ENCODE measurements at regions not wholly inside any gene's neighbourhood (a gene's known extent, or its start where the extent isn't known, plus 50 kb on each side); places are given as distances from the start of the nearest gene placed in this dataset.

GRCh38 chr12:105998561-105998960 is 140.2 kb downstream of the NUAK1 start:
- no peaks in the 10 kb centered on the region for H4K20me1 ChIP-seq (ENCODE audit: control insufficient read depth, insufficient read depth)
- POLR2A ChIA-PET = no interaction called here
- in situ Hi-C loops (cut with MboI) = no loop called here

More at GRCh38 chr12:105998561-105998960, 140.2 kb downstream of the NUAK1 start:
- no peaks in the 10 kb centered on the region for H3K9me3 ChIP-seq (replicated peaks; ENCODE audit: control insufficient read depth, insufficient read depth, low read length)
- no peak overlapping the region for H3K4me2 ChIP-seq (ENCODE audit: control insufficient read depth, insufficient read depth)
- no peak overlapping the region for H2AFZ ChIP-seq (ENCODE audit: control insufficient read depth, low read depth, low read length)
- TF ChIP-seq SMARCA5 (IDR thresholded peaks at IDR 0.05) = no peak
- no peak for TF ChIP-seq ZNF622 (IDR thresholded peaks at IDR 0.05)
- TF ChIP-seq KDM1A (IDR thresholded peaks at IDR 0.05; ENCODE audit: borderline replicate concordance) = no peak
- TF ChIP-seq RAD21 (IDR thresholded peaks at IDR 0.05; ENCODE audit: insufficient read depth, low read depth, low read length) = no peak
- TF ChIP-seq MYB (IDR thresholded peaks at IDR 0.05; ENCODE audit: borderline replicate concordance, low read depth, low read length) = no peak
- TF ChIP-seq KLF5 (IDR thresholded peaks at IDR 0.05; ENCODE audit: partially characterized antibody) = no peak
- no peak for TF ChIP-seq MTA3 (IDR thresholded peaks at IDR 0.05; ENCODE audit: borderline replicate concordance, low read length)
- no peak for TF ChIP-seq ZZZ3 (IDR thresholded peaks at IDR 0.05; ENCODE audit: control insufficient read depth, insufficient read length, low read depth)
- TF ChIP-seq BCLAF1 (IDR thresholded peaks at IDR 0.05) = no peak
- TF ChIP-seq FOXK2 (IDR thresholded peaks at IDR 0.05) = no peak
- no peak for TF ChIP-seq CHD1 (IDR thresholded peaks at IDR 0.05; ENCODE audit: low read depth, low read length)
- TF ChIP-seq TAF1 (IDR thresholded peaks at IDR 0.05; ENCODE audit: borderline replicate concordance, low read depth, low read length) = no peak
- no peak for TF ChIP-seq NFXL1 (IDR thresholded peaks at IDR 0.05; ENCODE audit: borderline replicate concordance)
- no peak for TF ChIP-seq ZNF384 (IDR thresholded peaks at IDR 0.05; ENCODE audit: borderline replicate concordance, low read depth, low read length)
- no peak for TF ChIP-seq RFX5 (IDR thresholded peaks at IDR 0.05; ENCODE audit: low read depth, low read length)
- RAD21 ChIA-PET (ENCODE audit: unreplicated experiment) = no interaction called here
- DNase-seq (ENCODE audit: low read depth, low spot score) = no peak
- no peak overlapping the region for H3K27ac ChIP-seq (ENCODE audit: control insufficient read depth, insufficient read depth)
- H3K27me3 ChIP-seq (replicated peaks in 1 of 2; ENCODE audit: control insufficient read depth in 2 of 2, insufficient read depth in 2 of 2, low read length in 1 of 2) = no peaks in the 10 kb centered on the region
- SMC1A ChIA-PET (ENCODE audit: uncharacterized antibody, unreplicated experiment) = no interaction called here
- no peaks in the 10 kb centered on the region for H3K79me2 ChIP-seq (ENCODE audit: control insufficient read depth, insufficient read depth, low read length)
- FAIRE-seq = no peak
- no peak for ATAC-seq
- no TSS peak for BruUV-seq (replicated peaks)
- no peak overlapping the region for H3K9ac ChIP-seq (ENCODE audit: control insufficient read depth, insufficient read depth, low read length)
- 0% methylated on average over 1 of the region's 1 CpG for WGBS (ENCODE audit: insufficient coverage, insufficient replicate concordance, low lambda C conversion rate, missing lambda C conversion rate)
- H3K36me3 ChIP-seq (ENCODE audit: control insufficient read depth in 2 of 2, insufficient read depth in 2 of 2, low read length in 1 of 2) = no peaks in the 10 kb centered on the region
- intact Hi-C loops (cut with micrococcal nuclease; ENCODE audit: unreplicated experiment) = no loop called here
- CTCF ChIA-PET = no interaction called here
- H3K4me1 ChIP-seq (ENCODE audit: control insufficient read depth, insufficient read depth, low read length) = no peaks in the 10 kb centered on the region
- no peak overlapping the region for H3K4me3 ChIP-seq
